Breast epithelium (tissue), 4 donors: ENCODE measurements at regions not wholly inside any gene's neighbourhood (a gene's known extent, or its start where the extent isn't known, plus 50 kb on each side); places are given as distances from the start of the nearest gene placed in this dataset.
"Not testable (repeated sequence)": the region's sequence is repeated elsewhere in the genome, so short reads cannot be mapped to it uniquely, and the experiment has no call there.

Experiments
- DNase-seq, 2 donors: peaks; one replicate each; pipeline ENCODE4 v3.0.0-alpha.2; 2019; ENCODE audit warnings: low spot score in 2 of 2
- H3K27ac ChIP-seq, 2 donors: fragments of 200-600 bp; sonication (generic) in 1 of 2; one replicate each; pipeline ENCODE4 v1.5.1; 2016 to 2019; ENCODE audit warnings: mild to moderate bottlenecking in 1 of 2
- H3K27me3 ChIP-seq, 2 donors: fragments of 200-600 bp; sonication (generic) in 1 of 2; one replicate each; pipeline versions ENCODE4 v1.5.1 to v1.6.0; 2017 to 2019; ENCODE audit warnings: control low read depth in 1 of 2, mild to moderate bottlenecking in 1 of 2
- H3K36me3 ChIP-seq: fragments of 200-600 bp; one replicate; pipeline ENCODE4 v1.5.1; 2019
- H3K4me1 ChIP-seq, 2 donors: fragments of 200-600 bp; sonication (generic); one replicate each; pipeline ENCODE4 v1.5.1; 2016 to 2019; ENCODE audit warnings: control low read depth in 1 of 2
- H3K4me3 ChIP-seq, 3 donors: fragments of 200-600 bp; sonication (generic); 1 replicate in 2 of 3; 2 replicates in 1 of 3; pipeline ENCODE4 v1.5.1; 2016 to 2019; ENCODE audit warnings: mild to moderate bottlenecking in 3 of 3, moderate library complexity in 2 of 3
- H3K9me3 ChIP-seq, 2 donors: fragments of 200-600 bp; sonication (generic) in 1 of 2; one replicate each; pipeline ENCODE4 v1.5.1; 2016 to 2019; ENCODE audit warnings: control low read depth in 1 of 2
- POLR2A ChIP-seq: fragments of 450-650 bp; IDR thresholded peaks from one replicate; pipeline ENCODE4 v1.6.1; 2016; ENCODE audit warnings: antibody characterized with exemption, mild to moderate bottlenecking, moderate library complexity
- POLR2AphosphoS5 ChIP-seq, 3 donors: sonication (generic); formaldehyde crosslinking; IDR thresholded peaks; one replicate each; pipeline ENCODE4 v1.6.1; 2017; ENCODE audit warnings: antibody characterized with exemption in 3 of 3
- intact Hi-C: fragments of 100-400 bp; cut with DNase I; formaldehyde crosslinking; loops from one replicate; pipeline ENCODE4 v1.15.1; 2023; ENCODE audit warnings: low total_unique reads
- TF ChIP-seq, protein P1 (sequence below), 3 donors: fragments of 450-650 bp; IDR thresholded peaks; one replicate each; pipeline ENCODE4 v1.5.1; 2016 to 2017; ENCODE audit warnings: antibody characterized with exemption in 3 of 3, mild to moderate bottlenecking in 3 of 3, moderate library complexity in 3 of 3

DNA sequence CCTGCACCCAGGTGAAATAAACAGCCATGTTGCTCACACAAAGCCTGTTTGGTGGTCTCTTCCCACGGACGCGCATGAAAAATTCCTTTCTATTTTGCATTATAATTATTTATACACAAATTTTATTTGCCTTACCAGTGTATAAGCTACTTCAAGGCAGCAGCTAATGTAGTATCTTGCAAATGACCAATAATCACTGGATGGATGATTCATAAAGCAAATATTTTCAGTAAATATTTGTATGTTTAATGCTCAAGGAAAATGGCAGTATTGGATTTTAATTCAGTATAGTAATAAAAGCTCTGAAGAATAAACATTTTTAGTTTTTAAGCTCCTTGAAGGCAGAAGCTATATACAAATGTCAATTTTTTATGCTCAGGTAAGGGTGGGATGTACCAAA, 158.7 kb upstream of the NANOGP8 start:
- Histone ChIP-seq H3K36me3 (no peaks in the 10 kb centered on the region), H3K9me3 (no peaks in the 10 kb centered on the region), H3K27ac (no peak overlapping the region), H3K4me1 (no peaks in the 10 kb centered on the region), H3K27me3 (no peaks in the 10 kb centered on the region), H3K4me3 (no peak overlapping the region)
- no peak for TF ChIP-seq POLR2A
- TF ChIP-seq, protein P1, sequence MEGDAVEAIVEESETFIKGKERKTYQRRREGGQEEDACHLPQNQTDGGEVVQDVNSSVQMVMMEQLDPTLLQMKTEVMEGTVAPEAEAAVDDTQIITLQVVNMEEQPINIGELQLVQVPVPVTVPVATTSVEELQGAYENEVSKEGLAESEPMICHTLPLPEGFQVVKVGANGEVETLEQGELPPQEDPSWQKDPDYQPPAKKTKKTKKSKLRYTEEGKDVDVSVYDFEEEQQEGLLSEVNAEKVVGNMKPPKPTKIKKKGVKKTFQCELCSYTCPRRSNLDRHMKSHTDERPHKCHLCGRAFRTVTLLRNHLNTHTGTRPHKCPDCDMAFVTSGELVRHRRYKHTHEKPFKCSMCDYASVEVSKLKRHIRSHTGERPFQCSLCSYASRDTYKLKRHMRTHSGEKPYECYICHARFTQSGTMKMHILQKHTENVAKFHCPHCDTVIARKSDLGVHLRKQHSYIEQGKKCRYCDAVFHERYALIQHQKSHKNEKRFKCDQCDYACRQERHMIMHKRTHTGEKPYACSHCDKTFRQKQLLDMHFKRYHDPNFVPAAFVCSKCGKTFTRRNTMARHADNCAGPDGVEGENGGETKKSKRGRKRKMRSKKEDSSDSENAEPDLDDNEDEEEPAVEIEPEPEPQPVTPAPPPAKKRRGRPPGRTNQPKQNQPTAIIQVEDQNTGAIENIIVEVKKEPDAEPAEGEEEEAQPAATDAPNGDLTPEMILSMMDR (IDR thresholded peaks at IDR 0.05) = no peak
- no peak for TF ChIP-seq POLR2AphosphoS5 (IDR thresholded peaks at IDR 0.05)
- DNase-seq = no peak
- intact Hi-C loops = no loop called here

DNA sequence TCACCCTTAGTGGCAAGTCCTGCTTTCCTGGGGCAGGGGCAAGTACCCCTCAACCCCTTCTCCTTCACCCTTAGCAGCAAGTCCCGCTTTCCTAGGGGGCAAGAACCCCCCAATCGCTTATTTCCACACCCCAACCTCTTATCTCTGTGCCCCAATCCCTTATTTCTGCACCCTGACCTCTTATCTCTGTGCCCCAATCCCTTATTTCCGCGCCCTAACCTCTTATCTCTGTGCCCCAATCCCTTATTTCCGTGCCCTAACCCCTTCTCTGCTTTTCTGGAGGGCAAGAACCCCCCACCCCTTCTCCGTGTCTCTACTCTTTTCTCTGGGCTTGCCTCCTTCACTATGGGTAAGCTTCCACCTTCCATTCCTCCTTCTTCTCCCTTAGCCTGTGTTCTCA, 154.6 kb upstream of the NANOGP8 start:
- H3K4me1 ChIP-seq, H3K27ac ChIP-seq, intact Hi-C loops, H3K36me3 ChIP-seq, H3K9me3 ChIP-seq, H3K4me3 ChIP-seq, H3K27me3 ChIP-seq, DNase-seq: not testable (repeated sequence)

DNA sequence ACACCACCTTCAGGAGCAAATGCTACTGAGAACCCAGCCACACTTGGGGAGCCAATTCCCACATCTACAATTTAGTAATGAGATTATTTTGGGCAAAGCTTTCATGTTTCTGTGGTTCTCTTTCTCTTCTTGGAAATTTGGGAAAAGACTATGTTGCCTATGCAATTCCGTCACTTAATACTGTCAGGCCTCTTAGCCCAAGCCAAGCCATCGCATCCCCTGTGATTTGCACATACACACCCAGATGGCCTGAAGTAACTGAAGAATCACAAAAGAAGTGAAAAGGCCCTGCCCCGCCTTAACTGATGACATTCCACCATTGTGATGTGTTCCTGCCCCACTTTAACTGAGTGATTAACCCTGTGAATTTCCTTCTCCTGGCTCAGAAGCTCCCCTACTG, 153.4 kb upstream of the NANOGP8 start:
- H3K9me3 ChIP-seq, H3K36me3 ChIP-seq, H3K4me3 ChIP-seq, H3K27me3 ChIP-seq, DNase-seq, intact Hi-C loops, H3K27ac ChIP-seq, H3K4me1 ChIP-seq: not testable (repeated sequence)

GRCh38 chr15:35229085-35229484, 144.0 kb upstream of the NANOGP8 start:
- Histone ChIP-seq H3K4me1 (no peaks in the 10 kb centered on the region), H3K9me3 (peaks cover 0 to 8% of the 10 kb centered on the region in 2 donors), H3K4me3 (no peak overlapping the region), H3K27ac (no peak overlapping the region), H3K36me3 (no peaks in the 10 kb centered on the region), H3K27me3 (no peaks in the 10 kb centered on the region)
- intact Hi-C loops = no loop called here
- TF ChIP-seq POLR2A = no peak
- TF ChIP-seq, protein P1 (IDR thresholded peaks at IDR 0.05) = no peak
- no peak for DNase-seq

- DNase-seq = no peak
- TF ChIP-seq, protein P1 (IDR thresholded peaks at IDR 0.05) = no peak
- no peak for TF ChIP-seq POLR2A
- no peak for TF ChIP-seq POLR2AphosphoS5 (IDR thresholded peaks at IDR 0.05)
- Histone ChIP-seq H3K9me3 (no peaks in the 10 kb centered on the region), H3K4me1 (no peaks in the 10 kb centered on the region), H3K27ac (no peak overlapping the region), H3K27me3 (no peaks in the 10 kb centered on the region), H3K4me3 (no peak overlapping the region), H3K36me3 (no peaks in the 10 kb centered on the region)
- intact Hi-C loops = no loop called here
Measured at GRCh38 chr15:35218215-35218614, 133.1 kb upstream of the NANOGP8 start.

DNA sequence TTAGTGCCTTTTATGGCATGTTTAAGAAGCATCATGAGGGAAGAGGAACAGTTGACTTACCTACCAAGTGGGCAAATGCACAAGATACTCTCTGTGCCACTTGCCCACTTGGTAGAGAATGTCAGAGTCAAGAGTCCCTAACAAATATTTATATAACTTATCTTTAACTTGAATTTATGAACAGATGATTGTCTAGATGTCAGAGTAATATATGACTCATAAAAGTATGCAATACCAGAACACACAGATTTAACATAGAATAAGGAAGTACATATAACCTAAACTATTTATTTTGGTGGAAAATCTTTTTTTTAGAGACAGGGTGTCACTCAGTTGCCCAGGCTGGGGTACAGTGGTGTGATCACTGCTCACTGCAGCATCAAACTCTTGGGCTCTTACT, 130.0 kb upstream of the NANOGP8 start:
- TF ChIP-seq, protein P1 (IDR thresholded peaks at IDR 0.05) = no peak
- no peak for TF ChIP-seq POLR2AphosphoS5 (IDR thresholded peaks at IDR 0.05)
- no peak for TF ChIP-seq POLR2A
- no peaks in the 10 kb centered on the region for H3K27me3 ChIP-seq
- DNase-seq = no peak
- no peaks in the 10 kb centered on the region for H3K9me3 ChIP-seq
- no peaks in the 10 kb centered on the region for H3K36me3 ChIP-seq
- intact Hi-C loops = no loop called here
- no peak overlapping the region for H3K4me3 ChIP-seq
- H3K27ac ChIP-seq = no peak overlapping the region
- no peaks in the 10 kb centered on the region for H3K4me1 ChIP-seq
